CD4-positive, alpha-beta T cell (primary cell): ENCODE measurements at regions not wholly inside any gene's neighbourhood (a gene's known extent, or its start where the extent isn't known, plus 50 kb on each side); places are given as distances from the start of the nearest gene placed in this dataset.

Source experiments
- ATAC-seq: fragments of 200-7000 bp; cut with Tn5 transposase; one replicate; pipeline ENCODE4 v1.10.0; 2022; ENCODE audit warnings: mild to moderate bottlenecking; ENCODE audit not compliant: poor library complexity
- CTCF ChIA-PET: fragments of 350-600 bp; sonication (Branson Sonifier 250); formaldehyde crosslinking; loops from one replicate; lab custom pipeline; 2021; ENCODE audit warnings: antibody characterized with exemption, inconsistent platforms; lab: Charles Lee
- POLR2A ChIA-PET: fragments of 350-600 bp; sonication (Branson Sonifier 250); formaldehyde crosslinking; loops from one replicate; lab custom pipeline; 2021; ENCODE audit warnings: antibody characterized with exemption, inconsistent platforms; lab: Charles Lee
- DNase-seq, 14 experiments: peaks; one replicate each; pipeline ENCODE4 v3.0.0-alpha.2; 2013 to 2020; ENCODE audit warnings: mixed read lengths in 2 of 14
- H3K27ac ChIP-seq, 2 donors: one replicate each; pipeline versions ENCODE4 v1.5.1 to v1.7.0; 2013; ENCODE audit warnings: low read length in 2 of 2, low read depth in 1 of 2, mild to moderate bottlenecking in 1 of 2
- H3K27me3 ChIP-seq, 2 experiments: 1 replicate in 1 of 2; 2 replicates in 1 of 2; pipeline versions ENCODE4 v1.6.1 to v1.7.0; 2013; ENCODE audit warnings: low read length in 2 of 2, control low read depth in 1 of 2, mild to moderate bottlenecking in 1 of 2, moderate library complexity in 1 of 2; ENCODE audit not compliant: insufficient read depth in 2 of 2, control insufficient read depth in 1 of 2
- H3K36me3 ChIP-seq: one replicate; pipeline ENCODE4 v1.6.1; 2013; ENCODE audit warnings: low read length, control low read depth; ENCODE audit not compliant: insufficient read depth
- H3K4me1 ChIP-seq: one replicate; pipeline ENCODE4 v1.6.1; 2013; ENCODE audit warnings: low read length, control low read depth; ENCODE audit not compliant: insufficient read depth
- H3K4me3 ChIP-seq: one replicate; pipeline ENCODE4 v1.5.1; 2013; ENCODE audit warnings: mild to moderate bottlenecking, low read length, moderate library complexity
- H3K9me3 ChIP-seq, 2 experiments: 1 replicate in 1 of 2; 2 replicates in 1 of 2; pipeline versions ENCODE4 v1.6.1 to v1.7.0; 2013; ENCODE audit warnings: low read length in 2 of 2, mild to moderate bottlenecking in 2 of 2, control low read depth in 1 of 2, moderate library complexity in 1 of 2; ENCODE audit not compliant: control insufficient read depth in 1 of 2, insufficient read depth in 1 of 2
- H3K27ac Mint-ChIP-seq: one replicate; pipeline ENCODE4 v1.8.0; 2020; ENCODE audit warnings: mixed read lengths
- H3K27me3 Mint-ChIP-seq: one replicate; pipeline ENCODE4 v1.8.0; 2021; ENCODE audit warnings: mixed read lengths
- H3K36me3 Mint-ChIP-seq: one replicate; pipeline ENCODE4 v1.8.0; 2021; ENCODE audit warnings: low read depth, mixed read lengths
- H3K4me1 Mint-ChIP-seq: one replicate; pipeline ENCODE4 v1.8.0; 2021; ENCODE audit warnings: low read depth, mixed read lengths
- H3K4me3 Mint-ChIP-seq: one replicate; pipeline ENCODE4 v1.8.0; 2020; ENCODE audit warnings: mild to moderate bottlenecking, mixed read lengths
- H3K9me3 Mint-ChIP-seq: one replicate; pipeline ENCODE4 v1.8.0; 2020; ENCODE audit warnings: mixed read lengths
- CTCF ChIP-seq: fragments of 200-600 bp; IDR thresholded peaks from one replicate; pipeline ENCODE4 v1.8.0; 2022; ENCODE audit warnings: antibody characterized with exemption, mild to moderate bottlenecking
- intact Hi-C, 2 experiments: fragments of 100-400 bp; cut with DNase I in 1 of 2; cut with micrococcal nuclease in 1 of 2; formaldehyde crosslinking; loops; one replicate each; pipeline versions ENCODE4 v1.15.1 to v1.9.0; 2023 to 2025; cut with DNase I, micrococcal nuclease

GRCh38 chr4:23972805-23973204 is 83.0 kb upstream of the PPARGC1A start:
- H3K9me3 ChIP-seq, result no peaks in the 10 kb centered on the region
- no peak overlapping the region for H3K4me3 ChIP-seq
- no peaks in the 10 kb centered on the region for H3K4me1 Mint-ChIP-seq
- no peak for TF ChIP-seq CTCF
- H3K36me3 Mint-ChIP-seq, result no peaks in the 10 kb centered on the region
- H3K36me3 ChIP-seq, result no peaks in the 10 kb centered on the region
- H3K27me3 Mint-ChIP-seq, result no peaks in the 10 kb centered on the region
- ChIA-PET POLR2A (no interaction called here), CTCF (no interaction called here)
- no peak overlapping the region for H3K27ac Mint-ChIP-seq
- peaks cover 2% of the 10 kb centered on the region for H3K9me3 Mint-ChIP-seq
- H3K4me3 Mint-ChIP-seq, result no peak overlapping the region
- DNase-seq (no peak), ATAC-seq (no peak)
- intact Hi-C loops, result no loop called here
- no peak overlapping the region for H3K27ac ChIP-seq
- no peaks in the 10 kb centered on the region for H3K27me3 ChIP-seq
- no peaks in the 10 kb centered on the region for H3K4me1 ChIP-seq

- CTCF ChIA-PET, result no interaction called here
- no peak for TF ChIP-seq CTCF
Observed at GRCh38 chr4:23972187-23972586, 82.3 kb upstream of the PPARGC1A start.

GRCh38 chr4:23970201-23970850 is 80.5 kb upstream of the PPARGC1A start:
- no peak overlapping the region for H3K27ac ChIP-seq
- Mint-ChIP-seq H3K4me1 (no peaks in the 10 kb centered on the region), H3K27me3 (no peaks in the 10 kb centered on the region), H3K4me3 (no peak overlapping the region), H3K27ac (no peak overlapping the region), H3K9me3 (peaks cover 2% of the 10 kb centered on the region), H3K36me3 (no peaks in the 10 kb centered on the region)
- H3K4me1 ChIP-seq, result no peaks in the 10 kb centered on the region
- ATAC-seq (no peak), DNase-seq (no peak)
- POLR2A ChIA-PET, result no interaction called here
- H3K4me3 ChIP-seq, result no peak overlapping the region
- TF ChIP-seq CTCF, result no peak
- H3K27me3 ChIP-seq, result no peaks in the 10 kb centered on the region
- no peaks in the 10 kb centered on the region for H3K9me3 ChIP-seq
- CTCF ChIA-PET, result no interaction called here
- intact Hi-C loops, result no loop called here
- H3K36me3 ChIP-seq, result no peaks in the 10 kb centered on the region

More at GRCh38 chr4:23972187-23972586, 82.3 kb upstream of the PPARGC1A start:
- ATAC-seq (no peak), DNase-seq (no peak)
- Mint-ChIP-seq H3K27ac (no peak overlapping the region), H3K4me3 (no peak overlapping the region), H3K4me1 (no peaks in the 10 kb centered on the region), H3K9me3 (peaks cover 2% of the 10 kb centered on the region), H3K36me3 (no peaks in the 10 kb centered on the region), H3K27me3 (no peaks in the 10 kb centered on the region)
- H3K27ac ChIP-seq, result no peak overlapping the region
- H3K36me3 ChIP-seq, result no peaks in the 10 kb centered on the region
- no peaks in the 10 kb centered on the region for H3K27me3 ChIP-seq
- POLR2A ChIA-PET, result no interaction called here
- intact Hi-C loops, result no loop called here
- no peaks in the 10 kb centered on the region for H3K9me3 ChIP-seq
- H3K4me3 ChIP-seq, result no peak overlapping the region
- H3K4me1 ChIP-seq, result no peaks in the 10 kb centered on the region
